ENCODE measurements at regions not wholly inside any gene's neighbourhood (a gene's known extent, or its start where the extent isn't known, plus 50 kb on each side); places are given as distances from the start of the nearest gene placed in this dataset.

GRCh38 chr12:125674554-125675338 lies 609.5 kb downstream of the AACS start:
- Histone ChIP-seq H3K27ac (ENCODE audit: low read depth, low read length) (no peak overlapping the region), H3K27me3 (ENCODE audit: control insufficient read depth, insufficient read depth, low read length) (no peaks in the 10 kb centered on the region), H3K4me3 (ENCODE audit: low read depth, low read length) (no peak overlapping the region), H3K9me3 (ENCODE audit: control insufficient read depth, insufficient read depth, low read length) (peaks cover 18% of the 10 kb centered on the region; the same call in 1 of the 2 replicates)
- no peak for DNase-seq (ENCODE audit: low read depth, low spot score)
- TF ChIP-seq, protein P1, sequence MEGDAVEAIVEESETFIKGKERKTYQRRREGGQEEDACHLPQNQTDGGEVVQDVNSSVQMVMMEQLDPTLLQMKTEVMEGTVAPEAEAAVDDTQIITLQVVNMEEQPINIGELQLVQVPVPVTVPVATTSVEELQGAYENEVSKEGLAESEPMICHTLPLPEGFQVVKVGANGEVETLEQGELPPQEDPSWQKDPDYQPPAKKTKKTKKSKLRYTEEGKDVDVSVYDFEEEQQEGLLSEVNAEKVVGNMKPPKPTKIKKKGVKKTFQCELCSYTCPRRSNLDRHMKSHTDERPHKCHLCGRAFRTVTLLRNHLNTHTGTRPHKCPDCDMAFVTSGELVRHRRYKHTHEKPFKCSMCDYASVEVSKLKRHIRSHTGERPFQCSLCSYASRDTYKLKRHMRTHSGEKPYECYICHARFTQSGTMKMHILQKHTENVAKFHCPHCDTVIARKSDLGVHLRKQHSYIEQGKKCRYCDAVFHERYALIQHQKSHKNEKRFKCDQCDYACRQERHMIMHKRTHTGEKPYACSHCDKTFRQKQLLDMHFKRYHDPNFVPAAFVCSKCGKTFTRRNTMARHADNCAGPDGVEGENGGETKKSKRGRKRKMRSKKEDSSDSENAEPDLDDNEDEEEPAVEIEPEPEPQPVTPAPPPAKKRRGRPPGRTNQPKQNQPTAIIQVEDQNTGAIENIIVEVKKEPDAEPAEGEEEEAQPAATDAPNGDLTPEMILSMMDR (IDR thresholded peaks at IDR 0.05; ENCODE audit: low read depth, low read length) = no peak
- ChIA-PET POLR2A (no interaction called here), CTCF (no interaction called here)

DNA sequence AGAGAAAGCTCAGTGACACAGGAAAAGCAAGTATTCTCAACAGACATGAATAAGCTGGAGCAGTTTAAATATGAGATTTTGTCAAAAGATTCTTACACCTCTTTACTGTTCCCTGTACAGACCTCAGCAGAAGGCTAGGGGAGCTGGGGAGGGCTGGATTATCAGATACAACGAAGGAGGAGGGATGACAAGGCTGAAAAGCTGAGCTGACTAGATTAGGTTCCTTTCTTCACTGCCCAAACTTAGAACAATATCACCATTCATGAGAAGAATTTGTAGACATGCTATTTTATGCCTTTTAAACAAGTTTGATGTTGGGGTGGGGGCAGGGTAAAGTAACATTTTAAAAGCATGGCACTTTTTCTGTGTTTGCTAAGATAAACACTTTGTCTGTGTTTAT lies 611.1 kb downstream of the AACS start:
- no peak overlapping the region for H3K4me3 ChIP-seq (ENCODE audit: low read depth, low read length)
- ChIA-PET CTCF (no interaction called here), POLR2A (no interaction called here)
- TF ChIP-seq, protein P1 (IDR thresholded peaks at IDR 0.05; ENCODE audit: low read depth, low read length) = no peak
- no peak for DNase-seq (ENCODE audit: low read depth, low spot score)
- H3K27ac ChIP-seq (ENCODE audit: low read depth, low read length) = no peak overlapping the region
- peaks cover 30% of the 10 kb centered on the region for H3K9me3 ChIP-seq (ENCODE audit: control insufficient read depth, insufficient read depth, low read length)
- no peaks in the 10 kb centered on the region for H3K27me3 ChIP-seq (ENCODE audit: control insufficient read depth, insufficient read depth, low read length)

DNA sequence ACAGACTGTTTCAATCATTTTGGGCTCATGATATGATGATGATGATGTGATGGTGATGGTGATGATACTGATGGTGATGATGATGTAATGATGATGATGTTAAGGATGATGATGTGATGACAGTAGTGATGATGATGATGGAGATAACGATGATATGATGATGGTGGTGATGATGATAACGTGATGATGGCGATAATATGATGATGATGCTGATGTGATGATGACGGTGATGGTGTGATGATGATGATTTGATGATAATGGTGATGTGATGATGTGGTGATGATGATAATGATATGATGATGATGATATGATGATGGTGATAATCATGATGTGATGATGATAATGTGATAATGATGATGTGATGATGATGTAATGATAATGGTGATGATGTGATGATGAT lies 612.6 kb downstream of the AACS start:
- no peak overlapping the region for H3K27ac ChIP-seq (ENCODE audit: low read depth, low read length)
- H3K27me3 ChIP-seq (ENCODE audit: control insufficient read depth, insufficient read depth, low read length) = no peaks in the 10 kb centered on the region
- no peak for DNase-seq (ENCODE audit: low read depth, low spot score)
- TF ChIP-seq, protein P1 (IDR thresholded peaks at IDR 0.05; ENCODE audit: low read depth, low read length) = no peak
- ChIA-PET POLR2A (no interaction called here), CTCF (no interaction called here)
- H3K9me3 ChIP-seq (ENCODE audit: control insufficient read depth, insufficient read depth, low read length) = peaks cover 32% of the 10 kb centered on the region
- H3K4me3 ChIP-seq (ENCODE audit: low read depth, low read length) = no peak overlapping the region

GRCh38 chr12:125678589-125678993 lies 613.4 kb downstream of the AACS start:
- no peak overlapping the region for H3K4me3 ChIP-seq (ENCODE audit: low read depth, low read length)
- H3K9me3 ChIP-seq (ENCODE audit: control insufficient read depth, insufficient read depth, low read length) = peaks cover 36% of the 10 kb centered on the region
- TF ChIP-seq, protein P1 (IDR thresholded peaks at IDR 0.05; ENCODE audit: low read depth, low read length) = no peak
- H3K27ac ChIP-seq (ENCODE audit: low read depth, low read length) = no peak overlapping the region
- no peaks in the 10 kb centered on the region for H3K27me3 ChIP-seq (ENCODE audit: control insufficient read depth, insufficient read depth, low read length)
- CTCF ChIA-PET = no interaction called here
- DNase-seq (ENCODE audit: low read depth, low spot score) = no peak
- POLR2A ChIA-PET = no interaction called here

DNA sequence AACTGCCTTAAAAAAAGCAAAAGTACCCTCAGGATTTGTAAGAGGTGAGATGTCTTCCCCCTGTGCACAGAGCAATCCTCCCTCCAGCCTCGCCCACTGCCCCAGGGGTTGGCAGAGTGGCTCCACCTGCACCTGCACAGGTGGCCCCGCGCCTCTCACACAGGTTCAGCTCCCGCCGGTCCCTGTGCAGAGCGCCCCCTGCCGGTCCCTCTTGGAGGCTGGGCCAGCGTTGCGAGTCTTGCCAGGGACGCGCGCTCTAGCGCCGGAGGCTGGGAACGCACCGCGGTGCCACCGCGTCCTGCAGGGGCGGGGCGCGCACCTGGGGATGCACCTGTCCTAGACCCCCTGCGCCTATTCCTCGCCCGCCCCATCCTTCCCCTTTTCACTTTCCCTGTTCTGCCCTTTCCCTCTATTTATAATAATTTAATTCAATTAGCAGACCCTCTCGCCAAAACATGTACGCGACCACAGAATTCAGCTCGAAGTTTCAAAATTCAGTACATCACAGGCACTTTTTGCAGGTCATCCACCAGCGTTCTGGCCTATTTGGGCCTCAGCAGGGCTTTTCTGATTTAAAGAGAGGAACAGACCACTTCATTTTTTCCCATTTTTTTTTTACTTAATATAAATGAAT lies 618.6 kb downstream of the AACS start:
- DNase-seq (ENCODE audit: low read depth, low spot score) = no peak
- H3K4me3 ChIP-seq (ENCODE audit: low read depth, low read length) = no peak overlapping the region
- ChIA-PET POLR2A (no interaction called here), CTCF (no interaction called here)
- H3K9me3 ChIP-seq (ENCODE audit: control insufficient read depth, insufficient read depth, low read length) = peaks cover 66% of the 10 kb centered on the region
- TF ChIP-seq, protein P1 (IDR thresholded peaks at IDR 0.05; ENCODE audit: low read depth, low read length) = no peak
- H3K27me3 ChIP-seq (ENCODE audit: control insufficient read depth, insufficient read depth, low read length) = no peaks in the 10 kb centered on the region
- no peak overlapping the region for H3K27ac ChIP-seq (ENCODE audit: low read depth, low read length)
